ENCODE measurements at regions not wholly inside any gene's neighbourhood (a gene's known extent, or its start where the extent isn't known, plus 50 kb on each side); places are given as distances from the start of the nearest gene placed in this dataset.

- peak in 2 of 3 donors; percentile 40 to 79 for TF ChIP-seq CTCF (IDR thresholded peaks at IDR 0.05)
- ATAC-seq (ENCODE audit: low FRiP score) (peak; percentile 77), DNase-seq (ENCODE audit: low spot score) (peak; percentile 38)
Measured at GRCh38 chr10:29735628-29736365, 101.0 kb upstream of the SVIL start.

- ATAC-seq (ENCODE audit: low FRiP score) (peak; percentile 22), DNase-seq (ENCODE audit: low spot score) (no peak)
- TF ChIP-seq CTCF (IDR thresholded peaks at IDR 0.05), result no peak
Measured at GRCh38 chr10:29734962-29735627, 100.3 kb upstream of the SVIL start.

- ATAC-seq (ENCODE audit: low FRiP score) (no peak), DNase-seq (ENCODE audit: low spot score) (no peak)
- TF ChIP-seq CTCF (IDR thresholded peaks at IDR 0.05), result no peak
Measured at GRCh38 chr10:29734640-29734961, 99.8 kb upstream of the SVIL start.

- DNase-seq (ENCODE audit: low spot score) (no peak), ATAC-seq (ENCODE audit: low FRiP score) (no peak)
- TF ChIP-seq CTCF (IDR thresholded peaks at IDR 0.05), result no peak
Measured at GRCh38 chr10:29733323-29733722, 98.6 kb upstream of the SVIL start.

GRCh38 chr10:29732918-29733317 lies 98.1 kb upstream of the SVIL start:
- DNase-seq (ENCODE audit: low spot score) (no peak), ATAC-seq (ENCODE audit: low FRiP score) (no peak)
- TF ChIP-seq CTCF (IDR thresholded peaks at IDR 0.05), result no peak

- ATAC-seq (ENCODE audit: low FRiP score) (no peak), DNase-seq (ENCODE audit: low spot score) (no peak)
- TF ChIP-seq CTCF (IDR thresholded peaks at IDR 0.05), result no peak
Measured at GRCh38 chr10:29731760-29732159, 97.0 kb upstream of the SVIL start.

GRCh38 chr10:29730969-29731368 lies 96.2 kb upstream of the SVIL start:
- ATAC-seq (ENCODE audit: low FRiP score), result no peak
- TF ChIP-seq CTCF (IDR thresholded peaks at IDR 0.05), result no peak
- DNase-seq (ENCODE audit: low spot score), result no peak
